H1 (cell line): ENCODE measurements at regions not wholly inside any gene's neighbourhood (a gene's known extent, or its start where the extent isn't known, plus 50 kb on each side); places are given as distances from the start of the nearest gene placed in this dataset.

Experiments
- CTCF ChIA-PET: fragments of 300-600 bp; sonication (Branson Sonifier 250); formaldehyde crosslinking; loops from one replicate; lab custom pipeline; 2021; ENCODE audit not compliant: partially characterized antibody; lab: Charles Lee
- POLR2A ChIA-PET: fragments of 300-600 bp; sonication (Branson Sonifier 250); formaldehyde crosslinking; loops from one replicate; lab custom pipeline; 2021; ENCODE audit warnings: inconsistent platforms; ENCODE audit not compliant: partially characterized antibody; lab: Charles Lee
- DNase-seq, 2 experiments: peaks; one replicate each; pipeline versions ENCODE4 v3.0.0 to v3.0.0-alpha.2; 2010 to 2022; ENCODE audit warnings: low spot score in 2 of 2, low read depth in 1 of 2, mixed read lengths in 1 of 2
- FAIRE-seq: peaks from 2 replicates; lab custom pipeline; 2011; peaks lifted over from hg19 to GRCh38; lab: Jason Lieb, UNC
- H2AFZ ChIP-seq: 2 replicates; pipeline ENCODE4 v1.8.1; 2012; ENCODE audit warnings: low read length, inconsistent platforms
- H2AK5ac ChIP-seq: 2 replicates; pipeline ENCODE4 v1.6.1; 2013; ENCODE audit warnings: low read depth, low read length
- H2BK120ac ChIP-seq: replicated peaks from 2 replicates; pipeline ENCODE3; 2013; ENCODE audit warnings: low read depth, low read length, inconsistent platforms
- H2BK12ac ChIP-seq: 2 replicates; pipeline ENCODE4 v1.6.1; 2013; ENCODE audit warnings: low read depth, low read length
- H2BK15ac ChIP-seq: 2 replicates; pipeline ENCODE4 v1.6.1; 2013; ENCODE audit warnings: low read length
- H2BK20ac ChIP-seq: 2 replicates; pipeline ENCODE4 v1.6.1; 2013; ENCODE audit warnings: low read length
- H2BK5ac ChIP-seq: 2 replicates; pipeline ENCODE4 v1.6.1; 2013; ENCODE audit warnings: low read depth, low read length
- H3K14ac ChIP-seq: 2 replicates; pipeline ENCODE4 v1.6.1; 2013; ENCODE audit warnings: inconsistent platforms; ENCODE audit not compliant: insufficient read length
- H3K18ac ChIP-seq: 2 replicates; pipeline ENCODE4 v1.6.1; 2013; ENCODE audit warnings: low read length; ENCODE audit errors: extremely low read depth
- H3K23ac ChIP-seq: 2 replicates; pipeline ENCODE4 v1.6.1; 2013; ENCODE audit warnings: inconsistent platforms; ENCODE audit not compliant: insufficient read length
- H3K23me2 ChIP-seq: 2 replicates; pipeline ENCODE4 v1.6.1; 2013; ENCODE audit warnings: low read depth, low read length
- H3K27ac ChIP-seq: 2 replicates; pipeline ENCODE4 v1.6.1; 2011; ENCODE audit warnings: low read depth, low read length, inconsistent platforms
- H3K27me3 ChIP-seq, 4 experiments: replicated peaks in 1 of 4; 1 replicate in 1 of 4; 2 replicates in 3 of 4; pipeline versions ENCODE4 v1.6.1 to v1.8.1; 2011 to 2013; ENCODE audit warnings: low read length in 3 of 4, mild to moderate bottlenecking in 3 of 4, inconsistent platforms in 2 of 4, mixed read lengths in 2 of 4, moderate library complexity in 1 of 4; ENCODE audit not compliant: control insufficient read depth in 3 of 4, insufficient read depth in 3 of 4; ENCODE audit errors: extremely low read depth in 1 of 4
- H3K36me3 ChIP-seq, 4 experiments: 2 replicates each; pipeline versions ENCODE4 v1.6.1 to v1.8.1; 2011 to 2013; ENCODE audit warnings: mild to moderate bottlenecking in 4 of 4, low read length in 3 of 4, moderate library complexity in 2 of 4, control low read depth in 1 of 4, inconsistent platforms in 1 of 4; ENCODE audit not compliant: insufficient read depth in 4 of 4, control insufficient read depth in 2 of 4
- H3K4ac ChIP-seq: replicated peaks from 2 replicates; pipeline ENCODE3; 2013; ENCODE audit warnings: low read length, low read depth, mixed read lengths, inconsistent platforms; ENCODE audit not compliant: insufficient read length
- H3K4me1 ChIP-seq, 4 experiments: replicated peaks in 1 of 4; 1 replicate in 1 of 4; 2 replicates in 3 of 4; pipeline versions ENCODE4 v1.6.1 to v1.8.1; 2011 to 2013; ENCODE audit warnings: low read length in 3 of 4, inconsistent platforms in 2 of 4, mixed read lengths in 1 of 4; ENCODE audit not compliant: insufficient read depth in 4 of 4, control insufficient read depth in 3 of 4
- H3K4me2 ChIP-seq, 2 experiments: 2 replicates each; pipeline versions ENCODE4 v1.6.1 to v1.8.1; 2011 to 2013; ENCODE audit warnings: low read depth in 2 of 2, low read length in 2 of 2, control low read depth in 1 of 2, inconsistent platforms in 1 of 2, mild to moderate bottlenecking in 1 of 2; ENCODE audit not compliant: insufficient read depth in 1 of 2
- H3K4me3 ChIP-seq, 4 experiments: fragments of 200-600, 300-600 bp in 1 of 4; sonication (generic), shearing (Covaris generic), sonication (Bioruptor Twin) in 1 of 4; 2 replicates each; pipeline versions ENCODE4 v1.5.1 to v1.8.1; 2011 to 2016; ENCODE audit warnings: low read length in 4 of 4, low read depth in 3 of 4, control low read depth in 2 of 4, inconsistent platforms in 2 of 4, mild to moderate bottlenecking in 2 of 4, mixed read lengths in 1 of 4, moderate library complexity in 1 of 4; ENCODE audit not compliant: insufficient read depth in 2 of 4; ENCODE audit errors: extremely low read depth in 1 of 4
- H3K56ac ChIP-seq: replicated peaks from 2 replicates; pipeline ENCODE3; 2013; ENCODE audit warnings: low read depth, mild to moderate bottlenecking, mixed read lengths, low read length, inconsistent platforms; ENCODE audit not compliant: insufficient read length
- H3K79me1 ChIP-seq: 2 replicates; pipeline ENCODE4 v1.6.1; 2013; ENCODE audit warnings: low read depth, low read length, control low read depth
- H3K79me2 ChIP-seq, 2 experiments: 2 replicates each; pipeline versions ENCODE4 v1.6.1 to v1.8.1; 2012 to 2013; ENCODE audit warnings: low read length in 2 of 2, mild to moderate bottlenecking in 2 of 2, inconsistent platforms in 1 of 2; ENCODE audit not compliant: insufficient read depth in 2 of 2, control insufficient read depth in 1 of 2
- H3K9ac ChIP-seq, 4 experiments: replicated peaks in 1 of 4; 1 replicate in 1 of 4; 2 replicates in 3 of 4; pipeline versions ENCODE4 v1.6.1 to v1.8.1; 2011 to 2013; ENCODE audit warnings: low read depth in 3 of 4, low read length in 3 of 4, control low read depth in 2 of 4, mild to moderate bottlenecking in 2 of 4, moderate library complexity in 2 of 4, inconsistent platforms in 1 of 4; ENCODE audit errors: extremely low read depth in 1 of 4
- H3K9me3 ChIP-seq, 2 experiments: 2 replicates each; pipeline versions ENCODE4 v1.6.1 to v1.8.1; 2012 to 2013; ENCODE audit warnings: mild to moderate bottlenecking in 2 of 2, moderate library complexity in 2 of 2, control low read depth in 1 of 2, inconsistent platforms in 1 of 2, low read depth in 1 of 2, low read length in 1 of 2, mixed read lengths in 1 of 2; ENCODE audit not compliant: insufficient read depth in 2 of 2
- H4K20me1 ChIP-seq, 2 experiments: replicated peaks in 1 of 2; 2 replicates each; pipeline versions ENCODE3 to v1.8.1; 2011 to 2013; ENCODE audit warnings: inconsistent platforms in 2 of 2, low read length in 2 of 2, mild to moderate bottlenecking in 1 of 2; ENCODE audit not compliant: insufficient read depth in 2 of 2, control insufficient read depth in 1 of 2
- H4K5ac ChIP-seq: 2 replicates; pipeline ENCODE4 v1.6.1; 2013; ENCODE audit warnings: low read length, low read depth, mixed read lengths, inconsistent platforms; ENCODE audit not compliant: insufficient read length
- H4K8ac ChIP-seq: 2 replicates; pipeline ENCODE4 v1.8.0; 2013; ENCODE audit warnings: mild to moderate bottlenecking, moderate library complexity, low read length, inconsistent platforms; ENCODE audit not compliant: insufficient read depth; ENCODE audit errors: extremely low read depth
- H4K91ac ChIP-seq: replicated peaks from 2 replicates; pipeline ENCODE3; 2013; ENCODE audit warnings: low read length, mixed read lengths, inconsistent platforms; ENCODE audit not compliant: insufficient read length
- BACH1 ChIP-seq: IDR thresholded peaks from 2 replicates; pipeline ENCODE4 v1.6.1; 2012; ENCODE audit warnings: low read length, improper control_type of control experiment
- FOSL1 ChIP-seq: IDR thresholded peaks from 2 replicates; pipeline ENCODE4 v1.6.1; 2011; ENCODE audit warnings: mild to moderate bottlenecking, low read depth, low read length, moderate library complexity; ENCODE audit not compliant: insufficient read depth
- KDM4A ChIP-seq: IDR thresholded peaks from one replicate; pipeline ENCODE4 v1.7.1; 2012; ENCODE audit warnings: low read depth, mild to moderate bottlenecking, moderate library complexity, low read length, inconsistent platforms; ENCODE audit not compliant: severe bottlenecking
- NANOG ChIP-seq: IDR thresholded peaks from 2 replicates; pipeline ENCODE4 v1.6.1; 2011; ENCODE audit warnings: low read length, low read depth, mild to moderate bottlenecking, inconsistent platforms; ENCODE audit not compliant: insufficient read depth, poor library complexity, severe bottlenecking
- SAP30 ChIP-seq: fragments of 300-600 bp; sonication (generic); IDR thresholded peaks from 2 replicates; pipeline ENCODE4 v1.7.1; 2012; ENCODE audit warnings: low read length, moderate library complexity, mild to moderate bottlenecking, inconsistent platforms; ENCODE audit not compliant: insufficient read depth, insufficient replicate concordance
- TAF1 ChIP-seq: IDR thresholded peaks from 2 replicates; pipeline ENCODE4 v1.6.1; 2011; ENCODE audit warnings: mild to moderate bottlenecking, low read depth, low read length
- TCF12 ChIP-seq: IDR thresholded peaks from 2 replicates; pipeline ENCODE4 v1.6.1; 2011; ENCODE audit warnings: low read depth, mild to moderate bottlenecking, low read length
- WGBS, 2 experiments: shearing (Covaris generic) in 1 of 2; methylation state at CpG; one replicate each; pipeline versions ENCODE4 v1.1.6 to v1.1.7; 2013 to 2015; ENCODE audit warnings: low lambda C conversion rate in 2 of 2, mixed read lengths in 2 of 2, inconsistent platforms in 1 of 2, low coverage in 1 of 2, missing lambda C conversion rate in 1 of 2; ENCODE audit not compliant: insufficient replicate concordance in 2 of 2, insufficient coverage in 1 of 2, insufficient read length in 1 of 2; ENCODE audit errors: extremely low coverage in 1 of 2, missing lambda C conversion rate in 1 of 2; 5-methylcytosine and 5-hydroxymethylcytosine counted together

DNA sequence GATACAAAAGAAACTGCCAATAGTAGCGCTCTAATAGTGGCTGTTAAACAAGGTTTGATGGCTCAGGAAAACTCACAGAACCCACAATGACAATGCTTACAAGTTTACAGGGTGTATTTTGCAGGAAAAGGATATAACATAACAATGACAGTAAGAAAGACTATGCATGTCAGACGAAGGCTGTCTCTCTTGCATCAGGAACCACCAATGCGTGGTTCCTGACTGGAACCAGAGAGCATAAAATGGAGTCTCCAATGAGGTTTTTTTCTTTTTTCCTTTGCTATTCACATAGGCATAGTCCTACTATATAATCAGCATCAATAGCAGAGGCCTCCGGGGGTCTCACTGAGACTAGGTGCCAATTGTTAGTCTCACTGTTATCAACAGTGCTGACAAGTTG lies 120.4 kb upstream of the STEAP1 start:
- Histone ChIP-seq H3K27me3 (no peaks in the 10 kb centered on the region), H3K4me2 (no peak overlapping the region), H2BK15ac (no peak overlapping the region), H4K20me1 (no peaks in the 10 kb centered on the region), H3K79me1 (no peaks in the 10 kb centered on the region), H3K36me3 (no peaks in the 10 kb centered on the region), H4K91ac (no peak overlapping the region), H3K23me2 (no peaks in the 10 kb centered on the region), H2AFZ (no peak overlapping the region), H3K9me3 (no peaks in the 10 kb centered on the region), H3K27ac (no peak overlapping the region), H3K18ac (no peak overlapping the region), H3K4me3 (no peak overlapping the region), H3K9ac (no peak overlapping the region), H3K56ac (no peak overlapping the region), H3K4ac (no peak overlapping the region), H4K8ac (no peak overlapping the region), H4K5ac (no peak overlapping the region), H3K4me1 (no peaks in the 10 kb centered on the region), H2BK120ac (no peak overlapping the region), H2BK5ac (no peak overlapping the region), H3K79me2 (no peaks in the 10 kb centered on the region), H2AK5ac (no peak overlapping the region), H3K14ac (no peak overlapping the region), H3K23ac (no peak overlapping the region), H2BK12ac (no peak overlapping the region), H2BK20ac (no peak overlapping the region)
- TF ChIP-seq TAF1 (no peak), BACH1 (no peak), FOSL1 (no peak), TCF12 (no peak), SAP30 (no peak), NANOG (no peak), KDM4A (no peak)
- DNase-seq, result no peak
- no peak for FAIRE-seq
- WGBS, 2 experiments, result 86% methylated on average over 4 of the region's 4 CpGs; no CpG with 5 or more reads in 1 of the 2 experiments
- POLR2A ChIA-PET, result no interaction called here
- CTCF ChIA-PET, result no interaction called here
